ENCODE measurements at regions not wholly inside any gene's neighbourhood (a gene's known extent, or its start where the extent isn't known, plus 50 kb on each side); places are given as distances from the start of the nearest gene placed in this dataset.
"Not testable (repeated sequence)": the region's sequence is repeated elsewhere in the genome, so short reads cannot be mapped to it uniquely, and the experiment has no call there.

GRCh38 chr1:58062635-58063034, 483.9 kb downstream of the OMA1 start:
- no peak for TF ChIP-seq CTCF (IDR thresholded peaks at IDR 0.05; ENCODE audit: extremely low read depth, missing control alignments)
- no peak for DNase-seq (ENCODE audit: low spot score)

GRCh38 chr1:58060559-58061170, 485.9 kb downstream of the OMA1 start:
- TF ChIP-seq CTCF (IDR thresholded peaks at IDR 0.05; ENCODE audit: extremely low read depth, missing control alignments), result no peak

GRCh38 chr1:58059789-58060188, 486.7 kb downstream of the OMA1 start:
- DNase-seq (ENCODE audit: low spot score), result no peak
- no peak for TF ChIP-seq CTCF (IDR thresholded peaks at IDR 0.05; ENCODE audit: extremely low read depth, missing control alignments)

More at GRCh38 chr1:58060559-58061170, 485.9 kb downstream of the OMA1 start:
- no peak for DNase-seq (ENCODE audit: low spot score)

- DNase-seq (ENCODE audit: low spot score), result no peak
- TF ChIP-seq CTCF (IDR thresholded peaks at IDR 0.05; ENCODE audit: extremely low read depth, missing control alignments), result no peak
These were observed 488.2 kb downstream of the OMA1 start for GRCh38 chr1:58058323-58058722.

GRCh38 chr1:58057826-58058225, 488.7 kb downstream of the OMA1 start:
- no peak for TF ChIP-seq CTCF (IDR thresholded peaks at IDR 0.05; ENCODE audit: extremely low read depth, missing control alignments)
- DNase-seq (ENCODE audit: low spot score), result no peak

- DNase-seq (ENCODE audit: low spot score), result not testable (repeated sequence)
These were observed 495.3 kb downstream of the OMA1 start for GRCh38 chr1:58051187-58051586.

GRCh38 chr1:58047265-58047858, 499.2 kb downstream of the OMA1 start:
- peak; percentile 57 for DNase-seq (ENCODE audit: low spot score)
- TF ChIP-seq CTCF (IDR thresholded peaks at IDR 0.05; ENCODE audit: extremely low read depth, missing control alignments), result peak; percentile 60
